AG04450 (cell line): ENCODE measurements at regions not wholly inside any gene's neighbourhood (a gene's known extent, or its start where the extent isn't known, plus 50 kb on each side); places are given as distances from the start of the nearest gene placed in this dataset.

Source experiments
- CTCF ChIA-PET: fragments of 300-600, 350-600 bp; formaldehyde crosslinking; extraction: SDS; loops from one replicate; lab custom pipeline; 2022; ENCODE audit warnings: antibody characterized with exemption, inconsistent platforms; lab: Charles Lee
- POLR2A ChIA-PET: fragments of 350-600 bp; formaldehyde crosslinking; extraction: SDS; loops from one replicate; lab custom pipeline; 2021; ENCODE audit warnings: antibody characterized with exemption, inconsistent platforms; lab: Yijun Ruan, JAX
- DNase-seq: peaks from one replicate; pipeline ENCODE4 v3.0.0-alpha.2; 2011; ENCODE audit warnings: low read depth, low spot score
- H3K27ac ChIP-seq: one replicate; pipeline ENCODE4 v1.5.1; 2012; ENCODE audit warnings: low read depth, low read length, control low read depth
- H3K27me3 ChIP-seq: one replicate; pipeline ENCODE4 v1.6.0; 2012; ENCODE audit warnings: low read length; ENCODE audit not compliant: control insufficient read depth, insufficient read depth
- H3K4me3 ChIP-seq: 2 replicates; pipeline ENCODE4 v1.5.1; 2011; ENCODE audit warnings: mild to moderate bottlenecking, low read depth, low read length, control low read depth
- H3K9me3 ChIP-seq: 2 replicates; pipeline ENCODE4 v1.5.1; 2012; ENCODE audit warnings: low read length; ENCODE audit not compliant: control insufficient read depth, insufficient read depth
- CTCF ChIP-seq: IDR thresholded peaks from 2 replicates; pipeline ENCODE4 v1.5.1; 2011; ENCODE audit warnings: low read depth, low read length, control low read depth, inconsistent platforms

DNA sequence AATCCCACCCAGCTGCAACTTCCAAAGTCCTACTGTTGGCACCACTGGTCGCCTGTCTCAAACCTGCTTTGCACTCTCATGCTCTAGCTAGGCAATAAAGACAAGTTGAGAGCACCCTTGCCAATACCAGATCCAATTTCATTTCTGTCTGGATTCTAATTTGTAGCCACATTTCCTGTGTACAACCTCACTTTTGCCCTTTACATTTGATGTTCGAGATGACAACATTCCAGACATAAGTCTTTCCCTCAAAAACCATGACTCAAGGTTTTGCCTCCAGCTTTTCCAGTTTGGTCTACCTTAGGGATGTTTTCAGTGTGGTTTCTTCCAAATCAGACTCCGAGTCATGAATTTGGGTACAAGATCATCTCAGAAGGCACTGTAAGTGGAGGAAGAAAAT is 309.0 kb downstream of the GPAM start:
- no peak for TF ChIP-seq CTCF
- ChIA-PET CTCF (no interaction called here), POLR2A (no interaction called here)
- Histone ChIP-seq H3K9me3 (peaks cover 12% of the 10 kb centered on the region; the same call in 1 of the 2 replicates), H3K27me3 (no peaks in the 10 kb centered on the region), H3K27ac (no peak overlapping the region), H3K4me3 (no peak overlapping the region)
- DNase-seq: no peak

GRCh38 chr10:111875725-111876124 is 307.8 kb downstream of the GPAM start:
- Histone ChIP-seq H3K27me3 (no peaks in the 10 kb centered on the region), H3K27ac (no peak overlapping the region), H3K4me3 (no peak overlapping the region), H3K9me3 (peaks cover 12% of the 10 kb centered on the region; the same call in 1 of the 2 replicates)
- TF ChIP-seq CTCF: no peak
- no peak for DNase-seq
- CTCF ChIA-PET: no interaction called here
- POLR2A ChIA-PET: no interaction called here

DNA sequence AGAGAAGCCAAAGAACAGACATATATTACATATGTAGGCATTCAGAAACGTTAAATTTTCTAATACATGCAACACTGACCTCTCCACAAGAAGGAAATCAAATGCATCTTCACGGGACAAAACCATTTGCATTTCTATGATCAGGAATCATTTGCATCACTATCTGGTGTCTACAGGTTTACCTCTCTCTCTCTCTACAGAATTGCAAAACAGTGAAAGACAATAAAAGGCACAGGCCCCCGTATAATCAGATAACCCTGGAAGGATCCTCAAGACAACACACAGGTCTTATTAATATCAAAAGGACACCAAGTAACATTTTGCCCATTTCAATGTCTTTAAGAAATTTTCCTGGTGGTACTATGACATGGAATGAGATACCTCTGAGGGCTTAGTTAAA is 306.3 kb downstream of the GPAM start:
- Histone ChIP-seq H3K27me3 (no peaks in the 10 kb centered on the region), H3K27ac (no peak overlapping the region), H3K4me3 (no peak overlapping the region), H3K9me3 (peaks cover 7% of the 10 kb centered on the region; the same call in 1 of the 2 replicates)
- POLR2A ChIA-PET: no interaction called here
- CTCF ChIA-PET: no interaction called here
- TF ChIP-seq CTCF: no peak
- DNase-seq: no peak

DNA sequence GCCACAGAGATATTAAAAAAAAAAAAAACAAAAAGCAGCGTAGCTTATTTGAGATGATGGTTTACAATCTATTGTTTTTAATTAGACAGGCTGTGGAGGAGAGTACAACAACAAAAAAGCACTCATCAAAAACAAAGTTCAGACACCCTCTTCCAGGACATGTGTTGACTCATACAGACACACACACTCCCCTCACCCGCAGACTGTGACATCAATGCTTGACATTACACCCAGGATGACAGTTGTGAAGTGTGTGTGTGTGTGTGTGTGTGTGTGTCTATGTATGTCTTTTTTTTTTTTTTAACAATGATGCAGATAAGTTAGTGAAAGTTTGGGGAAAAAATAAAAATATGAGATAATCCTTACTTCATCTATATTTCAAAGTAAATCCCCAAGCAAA is 303.6 kb downstream of the GPAM start:
- Histone ChIP-seq H3K27ac (no peak overlapping the region), H3K9me3 (peaks cover 8% of the 10 kb centered on the region), H3K4me3 (no peak overlapping the region), H3K27me3 (no peaks in the 10 kb centered on the region)
- ChIA-PET POLR2A (no interaction called here), CTCF (no interaction called here)
- TF ChIP-seq CTCF: no peak
- no peak for DNase-seq

DNA sequence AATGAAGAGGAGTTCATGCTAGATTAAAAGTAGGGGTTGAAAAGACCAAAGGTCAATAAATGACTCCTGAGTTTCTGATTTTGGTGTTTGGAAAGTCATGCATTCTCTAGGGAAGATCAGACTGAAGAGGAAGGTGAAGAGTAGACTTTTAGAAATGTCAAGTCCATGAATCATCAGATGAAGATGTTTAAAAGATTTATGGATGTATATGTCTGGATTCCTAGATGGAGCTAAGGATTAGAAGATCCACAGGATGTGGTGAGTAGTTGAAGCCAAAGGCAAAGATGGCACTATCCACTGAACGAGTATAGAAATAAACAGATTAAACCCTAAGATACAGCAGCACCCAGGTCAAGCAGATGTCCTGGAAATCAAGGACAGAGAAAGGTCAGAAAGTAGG is 298.5 kb downstream of the GPAM start:
- Histone ChIP-seq H3K27ac (no peak overlapping the region), H3K9me3 (peaks cover 15% of the 10 kb centered on the region), H3K4me3 (no peak overlapping the region), H3K27me3 (no peaks in the 10 kb centered on the region)
- TF ChIP-seq CTCF: no peak
- ChIA-PET POLR2A (no interaction called here), CTCF (no interaction called here)
- DNase-seq: no peak
